GM21367 (cell line): ENCODE measurements at regions not wholly inside any gene's neighbourhood (a gene's known extent, or its start where the extent isn't known, plus 50 kb on each side); places are given as distances from the start of the nearest gene placed in this dataset.
"Not testable (repeated sequence)": the region's sequence is repeated elsewhere in the genome, so short reads cannot be mapped to it uniquely, and the experiment has no call there.

Experiments used
- ATAC-seq: cut with Tn5 transposase; IDR thresholded peaks from one replicate; pipeline ENCODE4 v1.9.1; 2021; ENCODE audit not compliant: unreplicated experiment

DNA sequence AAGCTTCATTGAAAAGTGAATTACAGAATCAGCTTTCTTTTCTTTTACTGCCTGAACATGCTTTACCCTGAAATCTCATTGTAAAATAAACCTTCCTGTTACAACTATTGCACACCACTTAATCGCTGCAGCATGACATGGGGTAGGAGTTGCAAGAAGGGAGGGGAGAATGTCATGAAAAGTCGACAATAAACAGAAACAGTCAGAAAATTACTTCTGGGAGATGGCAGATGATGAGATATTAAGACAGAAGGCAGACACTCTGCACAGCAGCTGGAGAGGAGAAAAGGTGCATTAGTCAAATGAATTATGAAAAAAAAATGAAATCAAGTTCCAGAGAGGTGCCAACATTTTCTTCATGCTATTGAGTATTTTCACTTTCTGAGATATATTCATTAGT is 287.7 kb downstream of the PCDH7 start:
- no peak for ATAC-seq

DNA sequence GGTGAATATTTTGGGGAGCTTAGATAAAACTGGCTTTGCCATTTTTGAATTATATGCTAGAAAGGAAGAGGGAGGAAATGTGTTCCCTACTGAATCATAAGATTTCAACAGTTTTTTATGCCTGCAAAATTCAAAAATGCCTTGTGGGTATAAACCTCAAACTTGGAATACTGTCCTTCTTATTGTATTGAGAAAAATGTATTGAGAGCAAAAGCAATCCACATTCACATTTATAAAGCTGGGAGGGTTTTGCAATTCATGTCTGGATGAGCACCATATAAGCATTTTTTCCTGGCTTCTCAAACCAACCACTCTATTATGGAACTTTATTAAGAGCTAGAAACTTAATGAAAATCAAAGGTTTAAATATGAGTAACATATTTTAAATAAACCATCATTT is 289.8 kb downstream of the PCDH7 start:
- ATAC-seq: no peak

DNA sequence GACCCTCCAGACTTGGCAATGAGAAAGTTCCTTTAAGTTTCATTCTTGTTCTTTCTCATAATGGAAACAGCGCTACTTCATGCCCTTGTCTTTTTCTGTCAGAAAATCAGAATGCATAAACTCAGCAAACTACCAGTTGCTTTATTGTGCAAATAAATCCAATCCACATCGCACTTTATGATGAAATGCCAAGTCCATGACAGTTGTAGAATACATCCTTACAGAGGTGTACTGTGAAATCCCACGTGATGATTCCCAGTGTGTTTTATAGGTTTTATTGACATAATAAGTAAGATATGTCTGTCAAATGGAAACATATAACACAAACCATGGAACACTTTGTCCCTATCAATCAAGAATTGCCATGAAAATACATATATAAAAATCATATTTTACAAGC is 295.0 kb downstream of the PCDH7 start:
- no peak for ATAC-seq

DNA sequence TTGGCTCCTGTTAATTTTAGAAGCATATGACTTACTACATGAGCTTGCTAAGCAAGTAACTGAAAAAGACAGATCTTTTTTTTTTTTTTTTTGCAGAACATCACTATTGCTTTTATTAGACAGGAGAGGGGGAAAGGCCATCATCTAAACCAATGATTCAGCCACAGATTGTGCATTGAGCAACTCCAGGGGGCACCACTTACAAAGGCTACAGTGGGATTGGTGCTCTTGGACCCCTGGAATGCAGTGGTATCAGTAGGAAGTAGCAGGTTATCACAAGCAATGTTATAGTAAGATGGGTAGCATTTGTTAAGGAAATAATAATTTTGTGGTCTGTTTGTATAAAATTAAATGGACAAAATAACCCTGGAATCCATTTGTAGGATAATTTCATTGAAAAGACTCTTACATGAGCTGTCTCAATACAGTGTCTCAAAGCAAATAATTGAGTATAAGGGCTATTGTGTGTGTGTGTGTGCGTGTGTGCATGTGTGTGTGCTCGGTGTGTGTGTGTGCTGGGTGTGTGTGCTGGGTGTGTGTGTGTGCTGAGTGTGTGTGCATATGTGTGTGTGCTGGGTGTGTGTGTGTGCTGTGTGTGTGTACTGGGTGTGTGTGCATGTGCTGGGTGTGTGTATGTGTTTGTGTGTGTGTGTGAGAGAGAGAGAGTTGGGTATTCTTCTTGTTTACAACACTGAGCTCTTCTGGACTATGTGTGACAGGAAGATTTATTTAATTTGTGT is 296.3 kb downstream of the PCDH7 start:
- ATAC-seq: no peak

DNA sequence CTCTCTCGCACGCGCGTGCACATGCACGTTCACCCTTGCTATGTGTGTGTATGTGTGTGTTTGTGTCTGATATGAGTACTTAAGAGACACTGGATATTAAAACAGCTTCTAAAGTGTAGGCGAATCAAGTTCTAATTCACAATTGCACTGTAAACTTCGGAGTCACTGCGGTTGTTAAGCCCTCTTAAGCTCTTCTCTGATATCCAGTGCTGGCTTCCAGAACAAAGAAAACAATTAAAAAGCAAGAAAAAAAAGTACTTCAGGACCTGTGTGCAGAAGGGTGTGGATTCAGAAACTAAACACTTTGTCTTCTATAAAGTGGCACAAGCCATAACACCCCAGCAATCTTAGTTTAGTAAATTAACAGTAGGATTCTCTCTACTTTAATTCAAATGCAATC is 300.2 kb downstream of the PCDH7 start:
- ATAC-seq: no peak

DNA sequence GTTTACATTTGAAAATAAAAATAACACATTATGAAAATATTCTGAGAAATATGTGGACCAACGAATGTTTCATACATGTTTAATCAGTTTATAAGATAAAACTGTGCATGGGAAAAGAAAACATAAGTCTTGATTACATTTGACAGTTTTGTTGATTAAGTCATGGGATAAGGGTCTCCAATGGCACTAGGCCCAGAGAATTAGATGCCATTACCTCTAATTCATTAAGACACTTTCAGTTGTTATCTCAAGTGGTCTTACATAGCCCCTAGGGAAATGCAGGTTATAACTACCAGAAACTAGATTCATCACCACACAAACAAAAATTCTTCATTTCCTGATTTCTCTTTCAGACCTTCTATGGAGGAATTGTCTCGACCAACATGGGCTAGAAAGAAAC is 300.8 kb downstream of the PCDH7 start:
- ATAC-seq: no peak

DNA sequence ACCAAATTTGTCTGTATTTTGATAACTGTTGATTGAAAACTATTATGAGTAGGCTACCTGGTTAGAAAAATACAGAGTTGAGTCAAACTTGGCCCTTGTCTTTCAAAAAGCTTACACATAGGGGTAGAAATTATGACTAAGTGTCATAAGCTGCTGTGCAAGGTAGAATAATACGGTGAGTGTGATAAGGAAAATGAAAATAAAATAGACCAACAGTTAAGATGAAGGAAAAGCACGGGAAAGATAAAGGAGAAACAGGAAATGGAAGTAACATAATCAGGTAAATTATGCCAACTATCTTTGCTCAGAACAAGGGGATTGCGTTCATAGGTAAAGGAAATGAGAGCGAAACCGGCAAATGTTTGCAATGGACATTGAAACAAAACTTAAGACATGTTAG is 302.5 kb downstream of the PCDH7 start:
- ATAC-seq: no peak

DNA sequence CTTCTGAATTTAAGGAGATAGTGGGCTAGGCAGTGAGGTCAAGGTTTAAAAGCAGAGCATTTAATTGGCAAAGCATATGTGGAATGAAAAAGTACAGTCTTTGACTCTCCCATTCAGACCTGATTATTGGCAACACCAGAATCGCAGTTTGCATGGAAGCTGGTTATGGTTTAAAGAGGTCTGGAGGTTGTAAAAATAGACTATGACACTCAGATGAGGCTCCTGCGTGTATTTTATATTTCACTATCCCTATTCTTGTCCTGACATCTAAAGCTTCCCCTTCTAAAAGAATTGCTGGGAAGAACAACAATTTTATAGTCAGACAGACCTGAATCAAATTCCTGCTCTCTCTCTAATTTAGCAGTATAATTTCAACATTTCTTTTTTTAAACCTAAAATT is 302.9 kb downstream of the PCDH7 start:
- no peak for ATAC-seq

DNA sequence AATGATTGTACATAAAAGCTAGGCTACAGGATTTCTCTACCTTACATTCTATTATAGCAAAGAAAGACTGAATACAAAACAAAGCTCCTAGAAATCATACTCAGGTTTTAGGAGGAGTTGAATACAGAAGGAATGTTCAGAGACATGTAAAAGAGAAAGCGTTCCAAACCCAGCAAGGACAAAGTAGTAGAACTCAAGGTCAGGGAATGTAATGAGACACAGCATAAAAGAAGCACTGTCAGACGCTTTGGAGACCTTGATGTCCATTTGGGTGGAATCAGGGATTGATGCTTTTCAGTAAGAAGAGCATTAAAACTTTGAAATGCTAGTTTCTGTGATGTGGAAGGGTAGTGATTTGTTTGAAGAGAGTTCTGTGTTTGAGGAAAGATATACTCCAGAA is 303.6 kb downstream of the PCDH7 start:
- no peak for ATAC-seq

DNA sequence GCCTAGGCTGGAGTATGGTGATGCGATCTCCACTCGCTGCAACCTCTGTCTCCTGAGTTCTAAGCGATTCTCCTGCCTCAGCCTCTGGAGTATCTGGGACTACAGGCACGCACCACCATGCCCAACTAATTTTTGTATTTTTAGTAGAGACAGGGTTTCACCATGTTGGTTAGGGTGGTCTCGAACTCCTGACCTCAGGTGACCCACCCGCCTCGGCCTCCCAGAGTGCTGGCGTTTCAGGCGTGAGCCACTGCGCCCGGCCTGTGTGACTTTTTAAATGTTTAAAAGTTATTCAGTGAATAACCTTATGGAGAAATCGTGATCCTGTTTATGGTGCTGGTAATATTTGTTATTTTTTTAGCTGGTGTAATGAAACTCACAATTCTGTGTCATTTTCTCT is 304.6 kb downstream of the PCDH7 start:
- not testable (repeated sequence) for ATAC-seq

DNA sequence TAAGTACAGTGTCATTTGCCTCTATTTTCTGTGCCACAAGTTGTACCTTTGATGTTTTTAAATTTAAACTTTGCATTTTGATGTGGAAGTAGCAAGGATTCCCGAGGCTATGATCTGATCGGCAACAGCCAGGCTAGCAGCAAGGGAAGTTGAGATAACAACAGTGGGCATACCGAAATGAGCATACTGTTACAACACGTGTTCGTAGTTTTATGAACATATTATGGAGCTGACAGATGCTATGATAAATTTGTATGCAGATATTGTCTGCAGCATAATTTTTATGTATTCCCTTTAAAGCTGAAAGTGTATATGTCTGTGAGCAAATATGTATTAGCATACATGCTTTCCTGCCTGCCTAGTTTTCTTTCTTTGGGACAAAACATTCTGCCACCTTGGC is 306.1 kb downstream of the PCDH7 start:
- ATAC-seq: no peak

DNA sequence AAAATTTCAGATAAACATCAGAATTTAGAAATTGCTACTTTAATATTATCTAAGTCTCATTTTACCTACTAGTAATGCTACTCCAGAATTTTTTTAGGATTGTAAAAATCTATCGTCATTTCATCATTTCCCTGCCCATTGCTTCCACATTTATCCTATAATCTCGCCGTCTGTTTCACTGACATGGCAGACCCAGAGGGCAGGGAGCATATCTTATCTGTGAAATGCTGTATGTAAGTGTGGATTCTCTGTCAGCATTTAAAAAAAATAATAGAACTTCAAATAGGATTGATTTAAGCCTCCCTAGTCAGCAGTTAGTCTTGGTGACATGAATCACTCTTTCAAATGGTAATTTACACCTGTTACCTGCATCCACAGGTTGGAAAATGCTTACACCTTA is 314.4 kb downstream of the PCDH7 start:
- ATAC-seq: no peak

DNA sequence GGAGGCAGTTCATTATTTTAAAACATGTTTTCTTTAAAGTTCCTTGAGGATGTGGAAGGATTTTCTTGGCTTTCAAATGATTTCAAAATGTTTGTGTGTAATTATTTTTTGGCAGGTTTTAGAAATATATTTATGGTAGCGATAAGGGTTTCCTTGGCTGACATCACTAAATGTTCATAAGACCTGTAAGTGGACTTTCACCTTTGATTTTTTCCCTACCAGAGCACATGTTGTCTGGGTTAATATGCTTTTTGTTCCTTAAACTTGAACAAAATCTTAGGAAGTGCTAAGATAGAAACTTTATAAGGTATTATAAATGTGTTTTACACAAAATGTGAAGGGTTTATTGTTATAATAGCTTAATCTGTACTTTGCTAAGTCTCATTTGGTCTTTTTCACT is 315.6 kb downstream of the PCDH7 start:
- no peak for ATAC-seq

DNA sequence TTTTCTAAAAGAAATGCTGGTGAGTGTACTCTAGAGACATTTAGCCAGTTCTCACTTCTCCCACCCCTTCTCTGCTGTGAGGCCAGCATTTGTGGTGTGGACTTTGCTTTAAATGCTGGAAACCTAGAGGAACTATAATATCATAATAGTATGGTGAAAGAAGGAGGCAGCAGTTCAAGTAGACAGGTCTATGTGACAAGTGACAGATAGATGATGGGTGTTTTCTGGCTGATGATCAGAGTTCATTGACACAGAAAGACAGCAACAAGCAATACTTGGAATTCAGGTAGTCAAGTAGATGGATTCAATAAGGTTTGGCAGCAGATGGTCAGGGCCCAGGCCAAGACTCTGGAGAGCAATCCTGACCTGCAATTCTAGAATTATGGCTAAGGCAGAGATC is 317.5 kb downstream of the PCDH7 start:
- ATAC-seq: no peak

DNA sequence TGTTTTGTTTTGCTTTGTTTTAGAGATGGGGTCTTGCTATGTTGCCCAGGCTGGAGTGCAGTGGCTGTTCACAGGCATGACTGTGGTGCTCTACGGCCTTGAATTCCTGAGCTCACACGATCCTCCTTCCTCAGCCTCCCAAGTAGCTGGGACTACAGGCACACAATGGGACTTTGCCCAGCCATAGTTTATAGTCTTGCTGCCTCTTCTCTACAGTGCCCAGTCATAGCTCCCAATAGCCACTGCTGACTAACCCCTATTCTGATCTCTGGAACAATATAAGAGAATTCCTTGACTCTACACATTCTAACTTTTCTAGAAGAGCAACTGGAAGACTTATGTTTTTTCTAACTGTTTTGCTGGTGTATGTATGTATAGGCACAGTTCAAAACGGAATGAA is 319.2 kb downstream of the PCDH7 start:
- no peak for ATAC-seq

DNA sequence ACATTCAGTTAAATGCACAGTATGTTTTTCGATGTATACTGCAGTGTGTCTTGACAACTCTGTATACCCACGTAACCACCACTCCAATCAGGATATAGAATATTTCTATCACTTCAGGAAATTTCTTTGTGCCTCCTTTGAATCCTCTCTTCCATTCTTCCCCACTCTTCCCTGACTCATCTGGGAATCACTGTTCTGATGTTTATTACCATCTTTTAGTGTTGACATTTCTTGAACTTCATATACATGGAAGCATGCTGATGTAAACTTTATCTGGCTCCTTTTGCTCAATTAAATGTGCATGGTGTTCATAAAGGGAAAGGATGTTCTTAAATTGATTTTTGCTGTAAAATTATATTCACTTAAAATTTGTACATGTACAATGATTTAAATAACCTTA is 319.9 kb downstream of the PCDH7 start:
- no peak for ATAC-seq

DNA sequence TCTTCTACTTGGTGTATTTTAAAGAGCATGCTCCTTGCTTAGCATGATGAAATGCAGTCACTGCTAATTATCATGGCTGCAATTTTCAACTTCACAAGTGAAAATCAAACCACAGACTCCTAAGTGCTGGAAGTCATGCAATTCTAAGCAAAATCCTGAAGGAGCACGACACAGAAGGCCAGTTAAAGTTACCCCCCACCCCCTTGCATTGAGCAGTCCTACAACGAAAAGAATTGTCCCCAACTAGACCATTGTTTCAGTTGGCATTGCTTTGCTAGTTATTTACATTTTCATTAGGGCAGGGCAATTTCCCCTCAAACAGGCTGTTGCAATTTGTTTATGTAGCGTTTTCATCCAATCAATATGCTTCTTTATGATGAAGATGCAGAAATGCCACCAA is 321.2 kb downstream of the PCDH7 start:
- no peak for ATAC-seq

DNA sequence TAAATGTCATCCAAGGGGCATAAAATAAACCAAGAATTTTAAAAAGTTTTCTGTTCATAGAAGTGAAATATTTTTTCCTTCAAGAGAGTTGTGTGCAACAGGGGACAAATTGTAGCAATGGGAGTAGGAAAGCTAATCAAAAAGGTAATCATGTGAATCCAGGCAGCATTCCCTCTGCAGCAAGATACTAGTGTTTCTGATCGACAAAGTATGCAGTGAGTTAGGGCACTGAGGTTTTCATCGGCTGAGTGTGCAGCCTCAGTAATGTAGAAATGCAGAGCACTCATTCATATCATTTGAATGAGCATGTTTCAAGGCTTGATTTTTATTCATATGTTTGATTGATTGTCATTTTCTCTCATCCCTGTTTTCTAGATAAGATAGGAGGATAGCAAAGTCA is 321.7 kb downstream of the PCDH7 start:
- no peak for ATAC-seq

DNA sequence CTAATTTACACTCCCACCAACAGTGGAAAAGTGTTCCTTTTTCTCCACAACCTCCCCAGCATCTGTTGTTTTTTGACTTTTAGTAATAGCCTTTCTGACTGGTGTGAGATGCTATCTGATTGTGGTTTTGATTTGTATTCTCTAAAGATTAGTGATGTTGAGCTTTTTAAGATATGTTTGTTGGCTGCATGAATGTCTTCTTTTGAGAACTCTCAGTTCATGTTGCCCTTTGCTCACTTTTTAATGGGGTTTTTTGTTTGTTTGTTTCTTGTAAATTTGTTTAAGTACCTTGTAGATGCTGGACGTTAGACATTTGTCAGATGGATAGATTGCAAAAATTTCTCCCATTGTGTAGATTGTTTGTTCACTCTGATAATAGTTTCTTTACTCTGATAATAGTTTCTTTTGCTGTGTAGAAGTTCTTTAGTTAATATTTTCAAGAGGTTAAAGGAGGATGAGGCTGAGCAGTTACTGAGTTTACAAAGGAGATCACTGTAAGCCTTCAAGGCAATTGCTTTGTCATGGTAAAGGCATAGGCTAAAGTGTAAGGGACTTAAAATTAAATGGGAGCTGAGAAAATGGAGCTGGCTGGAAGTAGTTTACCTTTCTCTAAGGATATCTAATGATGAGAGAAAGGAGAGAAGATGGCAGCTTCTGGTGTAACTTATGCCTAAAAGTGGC is 323.4 kb downstream of the PCDH7 start:
- ATAC-seq: no peak

DNA sequence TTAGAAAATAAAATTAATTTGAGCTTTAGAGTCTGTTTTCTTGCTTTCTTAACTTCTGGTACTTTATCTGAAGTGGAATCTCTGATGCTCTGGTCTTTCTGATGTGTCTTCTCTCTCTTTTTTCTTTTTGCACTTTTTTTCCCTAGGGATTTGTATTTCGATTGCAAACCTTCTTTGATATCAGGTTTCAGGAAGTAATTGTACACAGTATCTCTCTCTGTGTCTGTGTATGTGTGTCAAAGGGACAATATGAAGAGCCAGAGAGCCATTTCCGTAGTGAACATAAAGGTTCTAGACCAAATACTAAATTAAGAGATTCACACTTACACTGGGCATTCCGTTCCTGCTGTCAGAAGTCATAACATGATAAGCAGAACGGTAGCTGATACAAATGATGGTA is 325.0 kb downstream of the PCDH7 start:
- ATAC-seq: no peak

DNA sequence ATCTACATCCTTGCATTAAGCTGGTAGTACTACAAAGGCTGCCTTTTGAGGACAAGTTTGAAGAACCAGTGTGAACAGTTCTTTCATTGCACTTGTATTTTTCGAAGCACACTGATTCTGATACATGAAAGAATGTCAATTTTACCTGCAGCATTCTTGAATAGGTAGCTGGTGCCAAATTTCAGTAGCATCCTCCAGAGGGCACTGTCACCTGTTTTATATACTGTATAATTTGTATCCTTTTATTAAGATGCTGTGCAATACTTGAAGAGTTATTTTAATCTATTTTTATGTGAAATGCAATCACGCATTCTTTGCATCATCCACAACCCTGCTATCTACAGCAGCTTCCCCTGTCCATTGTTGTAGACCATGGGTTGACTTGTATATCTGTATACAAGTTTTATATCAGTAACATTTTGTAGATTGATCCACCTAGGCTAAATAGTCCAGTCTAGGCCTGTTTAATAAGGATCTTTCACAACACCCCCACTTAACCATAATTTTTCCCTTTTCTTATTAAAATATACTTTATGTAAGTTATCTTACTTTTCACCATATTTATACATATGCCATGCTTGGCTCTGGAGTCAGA is 325.7 kb downstream of the PCDH7 start:
- ATAC-seq: no peak

DNA sequence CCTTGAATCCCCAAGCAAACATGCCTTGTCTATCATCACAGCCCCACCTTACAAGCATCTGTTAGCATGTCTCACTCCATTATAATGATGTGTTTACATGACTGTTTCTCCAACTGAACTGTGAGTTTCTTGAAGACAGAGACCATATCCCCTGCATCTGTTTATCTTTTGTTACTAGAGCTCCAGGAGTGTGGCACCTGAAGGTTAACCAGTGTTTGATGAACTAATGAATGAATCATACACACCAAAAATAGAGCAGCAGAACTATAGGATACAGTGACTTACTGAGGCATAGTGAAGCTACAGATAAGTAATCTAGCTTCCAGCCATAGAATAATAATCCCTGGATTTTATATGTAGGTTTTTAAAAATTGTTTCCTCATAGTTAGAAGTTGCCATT is 331.0 kb downstream of the PCDH7 start:
- ATAC-seq: no peak

DNA sequence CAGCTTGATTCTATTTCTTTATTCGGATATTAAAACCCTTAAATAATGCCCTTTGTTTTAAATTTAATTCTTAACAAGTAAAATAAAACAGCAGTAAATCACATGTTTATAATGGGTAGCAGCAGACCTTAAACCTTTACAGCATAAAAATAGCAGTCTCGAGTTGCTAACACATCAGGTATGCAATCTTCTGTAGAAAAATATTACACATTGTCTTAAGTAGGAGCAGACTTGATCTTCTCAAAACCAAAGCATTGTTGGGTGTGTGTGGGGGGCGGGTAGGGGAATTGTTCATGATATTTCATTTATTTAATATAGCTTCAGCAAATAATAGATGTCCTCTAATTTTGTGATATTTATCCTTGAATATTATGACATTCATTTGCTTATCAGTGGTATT is 331.4 kb downstream of the PCDH7 start:
- no peak for ATAC-seq
